H1 (cell line): ENCODE measurements at regions not wholly inside any gene's neighbourhood (a gene's known extent, or its start where the extent isn't known, plus 50 kb on each side); places are given as distances from the start of the nearest gene placed in this dataset.

Experiments
- CHD1 ChIP-seq: IDR thresholded peaks from 2 replicates; pipeline ENCODE4 v1.6.1; 2012; ENCODE audit warnings: low read depth, low read length, improper control_type of control experiment
- HDAC6 ChIP-seq: IDR thresholded peaks from one replicate; pipeline ENCODE4 v1.7.1; 2012; ENCODE audit warnings: low read depth, mild to moderate bottlenecking, inconsistent platforms, low read length, moderate library complexity
- JUND ChIP-seq: IDR thresholded peaks from 2 replicates; pipeline ENCODE4 v1.6.1; 2011; ENCODE audit warnings: mild to moderate bottlenecking, improper control_type of control experiment, low read length
- SIN3A ChIP-seq, 2 experiments: IDR thresholded peaks in 1 of 2; conservative IDR thresholded peaks in 1 of 2; 2 replicates each; pipeline ENCODE4 v1.6.1; 2011 to 2012; ENCODE audit warnings: low read length in 2 of 2, improper control_type of control experiment in 1 of 2, low read depth in 1 of 2, mild to moderate bottlenecking in 1 of 2
- SP2 ChIP-seq: IDR thresholded peaks from 2 replicates; pipeline ENCODE4 v1.6.1; 2012; ENCODE audit warnings: mild to moderate bottlenecking, low read length, inconsistent platforms
- SRF ChIP-seq: IDR thresholded peaks from 2 replicates; pipeline ENCODE4 v1.6.1; 2011; ENCODE audit warnings: mild to moderate bottlenecking, low read depth, low read length, moderate library complexity
- TAF1 ChIP-seq: IDR thresholded peaks from 2 replicates; pipeline ENCODE4 v1.6.1; 2011; ENCODE audit warnings: mild to moderate bottlenecking, low read depth, low read length
- TF ChIP-seq, protein P1 (sequence below): IDR thresholded peaks from 2 replicates; pipeline ENCODE4 v1.6.1; 2011; ENCODE audit warnings: low read length, improper control_type of control experiment

DNA sequence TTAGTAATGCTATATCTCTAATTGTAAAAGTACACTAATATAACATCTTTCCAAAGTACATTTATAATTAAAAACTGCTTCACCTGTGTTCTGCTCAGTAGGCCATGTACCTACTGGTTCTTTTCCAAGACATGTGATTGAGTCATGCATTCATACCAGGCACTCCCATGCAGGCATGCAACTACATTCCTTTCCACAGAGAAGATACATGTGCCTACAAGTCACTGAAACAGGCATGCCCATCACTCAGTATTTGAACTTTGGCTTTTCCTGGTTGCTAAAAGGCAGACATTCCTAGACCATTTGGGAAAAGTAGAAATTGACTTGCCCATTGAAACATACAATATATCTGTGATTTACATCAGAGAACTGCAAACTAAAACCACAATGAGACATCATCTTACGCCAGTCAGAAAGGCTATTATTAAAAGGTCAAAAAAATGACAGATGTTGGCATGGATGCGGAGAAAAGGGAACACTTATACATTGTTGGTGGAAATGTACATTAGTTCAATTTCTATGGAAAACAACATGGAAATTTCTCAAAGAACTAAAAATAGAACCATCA lies 148.3 kb upstream of the MOCS2 start (continued):
- TF ChIP-seq SRF (no peak), CHD1 (no peak), JUND (no peak), SIN3A (conservative IDR thresholded peaks at IDR 0.05 in 1 of 2, IDR thresholded peaks at IDR 0.05 in 1 of 2; ENCODE audit: low read depth in 1 of 2, low read length in 2 of 2) (no peak), TAF1 (no peak), SP2 (no peak), HDAC6 (no peak)
- TF ChIP-seq, protein P1, sequence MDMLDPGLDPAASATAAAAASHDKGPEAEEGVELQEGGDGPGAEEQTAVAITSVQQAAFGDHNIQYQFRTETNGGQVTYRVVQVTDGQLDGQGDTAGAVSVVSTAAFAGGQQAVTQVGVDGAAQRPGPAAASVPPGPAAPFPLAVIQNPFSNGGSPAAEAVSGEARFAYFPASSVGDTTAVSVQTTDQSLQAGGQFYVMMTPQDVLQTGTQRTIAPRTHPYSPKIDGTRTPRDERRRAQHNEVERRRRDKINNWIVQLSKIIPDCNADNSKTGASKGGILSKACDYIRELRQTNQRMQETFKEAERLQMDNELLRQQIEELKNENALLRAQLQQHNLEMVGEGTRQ, result no peak
